ENCODE measurements at regions not wholly inside any gene's neighbourhood (a gene's known extent, or its start where the extent isn't known, plus 50 kb on each side); places are given as distances from the start of the nearest gene placed in this dataset.

DNA sequence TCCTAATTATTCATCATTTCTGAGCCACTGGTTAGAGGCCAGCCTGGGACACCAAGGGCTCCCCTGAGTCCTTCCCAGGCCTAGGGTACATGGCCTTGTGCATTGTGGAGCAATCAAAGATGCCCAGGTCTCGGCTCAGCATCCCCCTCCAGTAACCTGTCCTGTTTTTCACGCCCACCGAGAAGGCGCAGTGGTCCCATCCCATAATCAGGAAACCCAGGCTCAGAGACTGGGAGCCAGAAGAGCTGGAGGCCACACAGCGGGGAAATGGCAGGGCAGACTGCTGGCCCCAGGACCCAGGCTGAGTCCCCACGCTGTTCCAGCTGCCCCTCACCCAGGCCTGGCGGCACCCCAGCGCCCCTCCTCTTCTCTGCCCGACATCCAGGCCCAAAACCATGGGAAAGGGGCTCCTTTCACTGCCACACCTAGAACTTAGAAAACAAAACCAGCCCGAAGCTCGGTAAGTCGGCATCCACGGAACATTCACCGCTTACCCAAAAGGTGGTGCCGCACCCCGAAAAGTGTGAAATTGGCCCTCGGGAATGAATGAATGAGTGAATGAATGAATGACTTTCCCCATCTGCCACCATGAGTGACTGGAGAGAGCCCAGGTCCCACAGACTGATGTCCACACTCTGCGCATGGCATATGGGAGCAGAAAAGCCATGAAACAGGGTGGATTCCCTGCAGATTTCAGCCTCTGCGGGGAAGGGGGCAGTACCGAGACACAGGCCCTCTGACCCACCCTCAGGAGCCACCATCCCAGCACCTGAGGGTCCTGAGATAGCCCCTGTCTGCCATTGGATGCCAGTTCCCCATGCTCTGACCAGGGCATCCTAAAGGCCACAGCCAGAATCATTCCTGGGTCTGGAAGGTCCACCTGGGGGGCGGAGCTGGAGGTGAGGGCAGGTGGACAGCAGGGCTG, 132.5 kb downstream of the OLFM1 start:
- H3K36me3 Mint-ChIP-seq: no peaks in the 10 kb centered on the region
- Histone ChIP-seq H3K27ac (ENCODE audit: low read depth, low read length) (no peak overlapping the region), H3K36me3 (ENCODE audit: insufficient read depth, low read length) (no peaks in the 10 kb centered on the region), H3K27me3 (ENCODE audit: insufficient read depth, low read length, poor library complexity, severe bottlenecking) (peaks cover 4% of the 10 kb centered on the region), H3K9me3 (ENCODE audit: low read length) (no peaks in the 10 kb centered on the region), H3K4me3 (ENCODE audit: low read length) (no peak overlapping the region), H3K4me1 (ENCODE audit: insufficient read depth, low read length) (no peaks in the 10 kb centered on the region)
- no peaks in the 10 kb centered on the region for H3K4me1 Mint-ChIP-seq
- CTCF ChIA-PET: no interaction called here
- DNase-seq: peak in 1 of 5 donors; percentile 28
- no peaks in the 10 kb centered on the region for H3K9me3 Mint-ChIP-seq
- H3K27ac Mint-ChIP-seq: no peak overlapping the region
- POLR2A ChIA-PET: no interaction called here
- no peak overlapping the region for H3K4me3 Mint-ChIP-seq
- H3K27me3 Mint-ChIP-seq: peaks cover 10% of the 10 kb centered on the region in 2 donors

DNA sequence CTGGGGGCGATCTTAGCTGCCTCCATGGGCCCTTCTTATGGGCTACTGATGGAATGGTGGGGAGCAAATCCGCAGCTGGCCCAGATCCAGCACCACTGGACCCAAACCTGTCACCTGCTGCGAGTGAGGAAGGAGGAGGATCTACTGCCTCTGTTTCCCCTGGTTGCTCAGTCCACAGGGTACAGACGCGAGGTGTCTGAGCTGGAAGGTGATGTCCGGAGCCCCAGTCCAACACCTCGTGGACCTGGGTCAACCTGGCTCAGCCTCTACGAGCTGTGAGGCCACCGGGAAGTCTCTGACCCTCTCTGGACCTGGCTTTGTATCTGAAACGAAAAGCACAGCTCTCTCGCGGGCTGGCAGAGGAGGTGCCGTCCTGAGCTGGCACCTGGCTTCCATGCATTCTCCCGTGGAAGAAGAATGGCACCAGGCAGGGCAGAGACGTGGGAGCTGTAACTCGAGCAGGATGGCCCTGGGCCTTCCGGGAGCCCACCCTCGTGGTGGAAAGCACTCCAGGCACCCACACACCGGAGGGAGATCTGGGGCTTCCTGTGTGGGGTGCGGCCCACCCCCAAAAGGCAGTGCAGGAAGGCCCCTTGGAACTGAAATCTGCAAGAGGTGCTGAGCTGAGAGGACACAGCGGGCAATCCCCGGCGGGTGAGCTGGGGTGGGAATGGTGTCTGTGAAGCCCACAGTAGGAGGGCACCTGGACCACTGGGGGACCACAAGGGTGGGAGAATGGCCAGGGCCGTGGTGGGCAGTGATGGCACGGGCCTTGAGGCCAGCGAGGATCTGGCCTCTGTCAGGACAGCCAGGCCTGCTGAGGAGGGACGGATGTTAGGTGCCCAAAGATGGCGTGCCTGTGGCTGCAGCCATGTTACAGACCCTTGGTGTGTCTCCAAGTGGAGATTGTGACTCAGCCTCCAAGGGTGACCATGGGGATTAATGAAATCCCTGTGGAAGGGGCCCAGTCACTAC, 133.4 kb downstream of the OLFM1 start:
- CTCF ChIA-PET: no interaction called here
- Histone ChIP-seq H3K4me1 (ENCODE audit: insufficient read depth, low read length) (no peaks in the 10 kb centered on the region), H3K27ac (ENCODE audit: low read depth, low read length) (no peak overlapping the region), H3K4me3 (ENCODE audit: low read length) (no peak overlapping the region), H3K27me3 (ENCODE audit: insufficient read depth, low read length, poor library complexity, severe bottlenecking) (peaks cover 4% of the 10 kb centered on the region), H3K9me3 (ENCODE audit: low read length) (no peaks in the 10 kb centered on the region), H3K36me3 (ENCODE audit: insufficient read depth, low read length) (no peaks in the 10 kb centered on the region)
- Mint-ChIP-seq H3K27me3 (peaks cover 10% of the 10 kb centered on the region in 2 donors), H3K4me1 (no peaks in the 10 kb centered on the region), H3K4me3 (no peak overlapping the region), H3K36me3 (no peaks in the 10 kb centered on the region), H3K9me3 (no peaks in the 10 kb centered on the region), H3K27ac (no peak overlapping the region)
- POLR2A ChIA-PET: no interaction called here
- peak in 1 of 5 donors; percentile 42 for DNase-seq

- H3K36me3 ChIP-seq (ENCODE audit: insufficient read depth, low read length): no peaks in the 10 kb centered on the region
- ChIA-PET POLR2A (no interaction called here), CTCF (no interaction called here)
- Mint-ChIP-seq H3K9me3 (no peaks in the 10 kb centered on the region), H3K4me1 (no peaks in the 10 kb centered on the region), H3K27me3 (peaks cover 9 to 10% of the 10 kb centered on the region in 2 donors), H3K27ac (no peak overlapping the region), H3K4me3 (no peak overlapping the region), H3K36me3 (no peaks in the 10 kb centered on the region)
- peaks cover 4% of the 10 kb centered on the region for H3K27me3 ChIP-seq (ENCODE audit: insufficient read depth, low read length, poor library complexity, severe bottlenecking)
- no peaks in the 10 kb centered on the region for H3K4me1 ChIP-seq (ENCODE audit: insufficient read depth, low read length)
- no peak overlapping the region for H3K4me3 ChIP-seq (ENCODE audit: low read length)
- no peaks in the 10 kb centered on the region for H3K9me3 ChIP-seq (ENCODE audit: low read length)
- no peak overlapping the region for H3K27ac ChIP-seq (ENCODE audit: low read depth, low read length)
- no peak for DNase-seq
Measured at GRCh38 chr9:135221576-135221950, 134.1 kb downstream of the OLFM1 start.

DNA sequence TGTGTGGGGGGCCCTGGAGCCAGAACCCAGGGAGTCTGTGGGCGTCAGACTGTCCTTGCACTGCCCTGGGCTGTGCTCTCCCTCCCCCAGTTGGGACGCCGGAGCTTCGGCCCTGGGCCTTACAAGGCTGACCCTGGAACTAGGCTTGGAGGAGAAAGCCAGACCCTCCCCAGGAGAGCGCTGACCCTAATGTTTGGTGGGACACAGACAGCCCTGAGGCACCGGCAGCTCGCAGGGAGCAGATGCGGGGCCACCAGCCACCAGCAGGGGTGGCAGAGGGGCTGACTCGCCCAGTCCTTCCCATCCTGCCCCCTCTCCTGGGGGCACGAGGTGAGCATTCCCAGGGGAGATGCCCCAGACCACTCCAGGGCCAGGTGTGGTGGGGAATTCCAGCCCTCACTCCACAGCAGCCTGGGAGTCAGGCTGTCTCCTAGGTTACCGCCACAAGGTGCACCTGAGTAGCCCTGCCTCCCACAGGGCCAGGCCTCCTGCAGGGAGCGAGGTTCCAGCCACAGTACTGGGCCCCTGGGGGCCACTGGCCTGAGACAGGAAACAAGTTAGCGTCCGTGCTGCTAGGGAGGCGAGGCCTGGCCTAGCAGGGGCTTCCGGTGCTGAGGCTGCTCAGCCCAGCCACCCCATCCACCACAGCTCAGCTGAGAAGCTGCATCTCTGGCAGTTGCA, 134.6 kb downstream of the OLFM1 start:
- no peak overlapping the region for H3K27ac Mint-ChIP-seq
- POLR2A ChIA-PET: no interaction called here

GRCh38 chr9:135222881-135223760, 135.7 kb downstream of the OLFM1 start:
- ChIA-PET POLR2A (no interaction called here), CTCF (no interaction called here)
- H3K27ac ChIP-seq (ENCODE audit: low read depth, low read length): no peak overlapping the region
- DNase-seq: no peak
- H3K27me3 Mint-ChIP-seq: peaks cover 3% of the 10 kb centered on the region in 2 donors
- H3K4me3 Mint-ChIP-seq: no peak overlapping the region
- no peak overlapping the region for H3K27ac Mint-ChIP-seq
- no peak overlapping the region for H3K4me3 ChIP-seq (ENCODE audit: low read length)
- H3K9me3 ChIP-seq (ENCODE audit: low read length): no peaks in the 10 kb centered on the region
- H3K27me3 ChIP-seq (ENCODE audit: insufficient read depth, low read length, poor library complexity, severe bottlenecking): peaks cover under 1% of the 10 kb centered on the region
- no peaks in the 10 kb centered on the region for H3K36me3 ChIP-seq (ENCODE audit: insufficient read depth, low read length)
- H3K9me3 Mint-ChIP-seq: no peaks in the 10 kb centered on the region
- no peaks in the 10 kb centered on the region for H3K36me3 Mint-ChIP-seq
- no peaks in the 10 kb centered on the region for H3K4me1 ChIP-seq (ENCODE audit: insufficient read depth, low read length)
- H3K4me1 Mint-ChIP-seq: no peaks in the 10 kb centered on the region

More for the DNA sequence above, 134.6 kb downstream of the OLFM1 start:
- no peaks in the 10 kb centered on the region for H3K4me1 Mint-ChIP-seq
- no peak overlapping the region for H3K27ac ChIP-seq (ENCODE audit: low read depth, low read length)
- H3K36me3 ChIP-seq (ENCODE audit: insufficient read depth, low read length): no peaks in the 10 kb centered on the region
- H3K4me3 ChIP-seq (ENCODE audit: low read length): no peak overlapping the region
- no peaks in the 10 kb centered on the region for H3K9me3 Mint-ChIP-seq
- H3K9me3 ChIP-seq (ENCODE audit: low read length): no peaks in the 10 kb centered on the region
- no peaks in the 10 kb centered on the region for H3K36me3 Mint-ChIP-seq
- peaks cover 4% of the 10 kb centered on the region for H3K27me3 ChIP-seq (ENCODE audit: insufficient read depth, low read length, poor library complexity, severe bottlenecking)
- H3K27me3 Mint-ChIP-seq: peaks cover 4 to 5% of the 10 kb centered on the region in 2 donors
- CTCF ChIA-PET: no interaction called here
- H3K4me3 Mint-ChIP-seq: no peak overlapping the region
- no peak for DNase-seq
- H3K4me1 ChIP-seq (ENCODE audit: insufficient read depth, low read length): no peaks in the 10 kb centered on the region

DNA sequence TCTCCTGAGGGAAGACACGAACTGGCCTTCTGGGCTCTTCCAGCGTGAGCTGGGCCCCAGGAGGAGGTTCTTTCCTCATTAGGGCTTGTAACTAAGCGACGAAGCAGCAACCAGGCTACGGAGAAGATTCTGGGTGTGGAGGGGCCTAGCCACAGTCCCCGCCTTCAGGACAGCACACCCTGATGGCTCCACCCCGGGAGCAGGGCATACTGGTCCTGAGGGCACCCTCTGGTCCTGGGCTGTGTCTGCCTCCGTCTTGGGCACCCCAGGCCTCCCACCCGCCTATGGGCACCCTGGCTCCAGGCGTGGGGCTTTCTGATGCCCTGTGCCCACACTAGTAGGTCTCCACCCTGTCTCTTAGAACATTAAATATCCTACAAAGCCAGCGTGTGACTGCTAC, 136.4 kb downstream of the OLFM1 start:
- ChIA-PET CTCF (no interaction called here), POLR2A (no interaction called here)
- H3K4me1 ChIP-seq (ENCODE audit: insufficient read depth, low read length): no peaks in the 10 kb centered on the region
- Mint-ChIP-seq H3K4me3 (no peak overlapping the region), H3K4me1 (no peaks in the 10 kb centered on the region), H3K9me3 (no peaks in the 10 kb centered on the region), H3K36me3 (no peaks in the 10 kb centered on the region), H3K27me3 (peaks cover 2 to 3% of the 10 kb centered on the region in 2 donors), H3K27ac (no peak overlapping the region)
- H3K27me3 ChIP-seq (ENCODE audit: insufficient read depth, low read length, poor library complexity, severe bottlenecking): no peaks in the 10 kb centered on the region
- H3K36me3 ChIP-seq (ENCODE audit: insufficient read depth, low read length): no peaks in the 10 kb centered on the region
- no peaks in the 10 kb centered on the region for H3K9me3 ChIP-seq (ENCODE audit: low read length)
- H3K27ac ChIP-seq (ENCODE audit: low read depth, low read length): no peak overlapping the region
- DNase-seq: no peak
- H3K4me3 ChIP-seq (ENCODE audit: low read length): no peak overlapping the region

GRCh38 chr9:135224286-135224877, 136.9 kb downstream of the OLFM1 start:
- H3K4me1 ChIP-seq (ENCODE audit: insufficient read depth, low read length): no peaks in the 10 kb centered on the region
- H3K4me3 Mint-ChIP-seq: no peak overlapping the region
- H3K4me3 ChIP-seq (ENCODE audit: low read length): no peak overlapping the region
- H3K27ac ChIP-seq (ENCODE audit: low read depth, low read length): no peak overlapping the region
- ChIA-PET POLR2A (no interaction called here), CTCF (no interaction called here)
- no peaks in the 10 kb centered on the region for H3K9me3 Mint-ChIP-seq
- H3K4me1 Mint-ChIP-seq: no peaks in the 10 kb centered on the region
- no peak overlapping the region for H3K27ac Mint-ChIP-seq
- no peaks in the 10 kb centered on the region for H3K9me3 ChIP-seq (ENCODE audit: low read length)
- no peaks in the 10 kb centered on the region for H3K36me3 Mint-ChIP-seq
- peaks cover 0 to 3% of the 10 kb centered on the region in 2 donors for H3K27me3 Mint-ChIP-seq
- H3K27me3 ChIP-seq (ENCODE audit: insufficient read depth, low read length, poor library complexity, severe bottlenecking): no peaks in the 10 kb centered on the region
- DNase-seq: no peak
- H3K36me3 ChIP-seq (ENCODE audit: insufficient read depth, low read length): no peaks in the 10 kb centered on the region
